ENCODE measurements at regions not wholly inside any gene's neighbourhood (a gene's known extent, or its start where the extent isn't known, plus 50 kb on each side); places are given as distances from the start of the nearest gene placed in this dataset.

GRCh38 chr11:15747671-15748070 lies 608.7 kb downstream of the SOX6 start (continued):
- TF ChIP-seq, protein P1, sequence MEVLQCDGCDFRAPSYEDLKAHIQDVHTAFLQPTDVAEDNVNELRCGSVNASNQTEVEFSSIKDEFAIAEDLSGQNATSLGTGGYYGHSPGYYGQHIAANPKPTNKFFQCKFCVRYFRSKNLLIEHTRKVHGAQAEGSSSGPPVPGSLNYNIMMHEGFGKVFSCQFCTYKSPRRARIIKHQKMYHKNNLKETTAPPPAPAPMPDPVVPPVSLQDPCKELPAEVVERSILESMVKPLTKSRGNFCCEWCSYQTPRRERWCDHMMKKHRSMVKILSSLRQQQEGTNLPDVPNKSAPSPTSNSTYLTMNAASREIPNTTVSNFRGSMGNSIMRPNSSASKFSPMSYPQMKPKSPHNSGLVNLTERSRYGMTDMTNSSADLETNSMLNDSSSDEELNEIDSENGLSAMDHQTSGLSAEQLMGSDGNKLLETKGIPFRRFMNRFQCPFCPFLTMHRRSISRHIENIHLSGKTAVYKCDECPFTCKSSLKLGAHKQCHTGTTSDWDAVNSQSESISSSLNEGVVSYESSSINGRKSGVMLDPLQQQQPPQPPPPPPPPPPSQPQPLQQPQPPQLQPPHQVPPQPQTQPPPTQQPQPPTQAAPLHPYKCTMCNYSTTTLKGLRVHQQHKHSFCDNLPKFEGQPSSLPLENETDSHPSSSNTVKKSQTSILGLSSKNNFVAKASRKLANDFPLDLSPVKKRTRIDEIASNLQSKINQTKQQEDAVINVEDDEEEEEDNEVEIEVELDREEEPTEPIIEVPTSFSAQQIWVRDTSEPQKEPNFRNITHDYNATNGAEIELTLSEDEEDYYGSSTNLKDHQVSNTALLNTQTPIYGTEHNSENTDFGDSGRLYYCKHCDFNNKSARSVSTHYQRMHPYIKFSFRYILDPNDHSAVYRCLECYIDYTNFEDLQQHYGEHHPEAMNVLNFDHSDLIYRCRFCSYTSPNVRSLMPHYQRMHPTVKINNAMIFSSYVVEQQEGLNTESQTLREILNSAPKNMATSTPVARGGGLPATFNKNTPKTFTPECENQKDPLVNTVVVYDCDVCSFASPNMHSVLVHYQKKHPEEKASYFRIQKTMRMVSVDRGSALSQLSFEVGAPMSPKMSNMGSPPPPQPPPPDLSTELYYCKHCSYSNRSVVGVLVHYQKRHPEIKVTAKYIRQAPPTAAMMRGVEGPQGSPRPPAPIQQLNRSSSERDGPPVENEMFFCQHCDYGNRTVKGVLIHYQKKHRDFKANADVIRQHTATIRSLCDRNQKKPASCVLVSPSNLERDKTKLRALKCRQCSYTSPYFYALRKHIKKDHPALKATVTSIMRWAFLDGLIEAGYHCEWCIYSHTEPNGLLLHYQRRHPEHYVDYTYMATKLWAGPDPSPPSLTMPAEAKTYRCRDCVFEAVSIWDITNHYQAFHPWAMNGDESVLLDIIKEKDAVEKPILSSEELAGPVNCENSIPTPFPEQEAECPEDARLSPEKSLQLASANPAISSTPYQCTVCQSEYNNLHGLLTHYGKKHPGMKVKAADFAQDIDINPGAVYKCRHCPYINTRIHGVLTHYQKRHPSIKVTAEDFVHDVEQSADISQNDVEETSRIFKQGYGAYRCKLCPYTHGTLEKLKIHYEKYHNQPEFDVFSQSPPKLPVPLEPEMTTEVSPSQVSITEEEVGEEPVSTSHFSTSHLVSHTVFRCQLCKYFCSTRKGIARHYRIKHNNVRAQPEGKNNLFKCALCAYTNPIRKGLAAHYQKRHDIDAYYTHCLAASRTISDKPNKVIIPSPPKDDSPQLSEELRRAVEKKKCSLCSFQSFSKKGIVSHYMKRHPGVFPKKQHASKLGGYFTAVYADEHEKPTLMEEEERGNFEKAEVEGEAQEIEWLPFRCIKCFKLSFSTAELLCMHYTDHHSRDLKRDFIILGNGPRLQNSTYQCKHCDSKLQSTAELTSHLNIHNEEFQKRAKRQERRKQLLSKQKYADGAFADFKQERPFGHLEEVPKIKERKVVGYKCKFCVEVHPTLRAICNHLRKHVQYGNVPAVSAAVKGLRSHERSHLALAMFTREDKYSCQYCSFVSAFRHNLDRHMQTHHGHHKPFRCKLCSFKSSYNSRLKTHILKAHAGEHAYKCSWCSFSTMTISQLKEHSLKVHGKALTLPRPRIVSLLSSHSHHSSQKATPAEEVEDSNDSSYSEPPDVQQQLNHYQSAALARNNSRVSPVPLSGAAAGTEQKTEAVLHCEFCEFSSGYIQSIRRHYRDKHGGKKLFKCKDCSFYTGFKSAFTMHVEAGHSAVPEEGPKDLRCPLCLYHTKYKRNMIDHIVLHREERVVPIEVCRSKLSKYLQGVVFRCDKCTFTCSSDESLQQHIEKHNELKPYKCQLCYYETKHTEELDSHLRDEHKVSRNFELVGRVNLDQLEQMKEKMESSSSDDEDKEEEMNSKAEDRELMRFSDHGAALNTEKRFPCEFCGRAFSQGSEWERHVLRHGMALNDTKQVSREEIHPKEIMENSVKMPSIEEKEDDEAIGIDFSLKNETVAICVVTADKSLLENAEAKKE (CRISPR knock-in tag; IDR thresholded peaks at IDR 0.05): no peak
- TF ChIP-seq ETS1 (IDR thresholded peaks at IDR 0.05): no peak
- TF ChIP-seq REST (IDR thresholded peaks at IDR 0.05; ENCODE audit: unreplicated experiment): no peak

DNA sequence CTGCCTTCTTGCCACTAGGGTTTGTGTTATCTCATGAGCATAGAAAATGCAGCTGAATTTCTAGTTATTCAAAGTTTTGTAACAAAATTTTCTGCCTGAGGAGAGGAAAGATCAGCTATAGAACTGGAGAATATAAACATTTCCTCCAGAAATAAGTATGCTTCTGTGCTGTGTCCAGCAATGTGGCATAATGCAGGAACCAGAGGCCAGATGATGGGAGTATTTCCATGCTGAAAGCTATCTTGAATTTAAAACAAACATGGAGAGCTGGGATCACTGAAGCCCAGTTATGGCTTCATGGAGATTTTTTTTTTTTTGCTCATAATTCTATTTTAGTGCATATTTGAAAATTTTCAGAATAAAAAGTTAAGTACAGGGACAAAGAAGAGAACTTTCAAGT lies 608.2 kb downstream of the SOX6 start:
- no peaks in the 10 kb centered on the region for H3K4me1 ChIP-seq (ENCODE audit: insufficient read depth)
- no peak overlapping the region for H3K27ac ChIP-seq (ENCODE audit: low read depth)
- H2AFZ ChIP-seq: no peak overlapping the region
- Mint-ChIP-seq H3K4me3 (no peak overlapping the region), H3K27me3 (ENCODE audit: insufficient read depth, low read depth, poor library complexity) (no peaks in the 10 kb centered on the region), H3K27ac (no peak overlapping the region), H3K36me3 (ENCODE audit: low read depth) (no peaks in the 10 kb centered on the region), H3K4me1 (no peaks in the 10 kb centered on the region), H3K9me3 (no peaks in the 10 kb centered on the region)
- no peaks in the 10 kb centered on the region for H3K79me2 ChIP-seq (replicated peaks; ENCODE audit: insufficient read depth)
- no peaks in the 10 kb centered on the region for H3F3A ChIP-seq (replicated peaks; ENCODE audit: low read depth)
- H3K4me2 ChIP-seq: no peak overlapping the region
- no peaks in the 10 kb centered on the region for H3K9me2 ChIP-seq (ENCODE audit: insufficient read depth)
- no peaks in the 10 kb centered on the region for H3K36me3 ChIP-seq (ENCODE audit: insufficient read depth)
- DNase-seq (ENCODE audit: low spot score) (no peak), ATAC-seq (no peak)
- no peak overlapping the region for H3K4me3 ChIP-seq
- H4K20me1 ChIP-seq (replicated peaks; ENCODE audit: insufficient read depth): no peaks in the 10 kb centered on the region
- H3K27me3 ChIP-seq (ENCODE audit: insufficient read depth): no peaks in the 10 kb centered on the region
- TF ChIP-seq NANOG (IDR thresholded peaks at IDR 0.05; ENCODE audit: borderline replicate concordance) (no peak), ZNF114 (CRISPR knock-in tag; IDR thresholded peaks at IDR 0.05) (no peak)
- TF ChIP-seq, protein P1 (CRISPR knock-in tag; IDR thresholded peaks at IDR 0.05): no peak
